HG03575 (cell line): ENCODE measurements at regions not wholly inside any gene's neighbourhood (a gene's known extent, or its start where the extent isn't known, plus 50 kb on each side); places are given as distances from the start of the nearest gene placed in this dataset.

Experiments used
- ATAC-seq: cut with Tn5 transposase; IDR thresholded peaks from one replicate; pipeline ENCODE4 v1.9.1; 2021; ENCODE audit not compliant: unreplicated experiment, insufficient number of reproducible peaks, low FRiP score; ENCODE audit errors: extremely low read depth

GRCh38 chr14:71646518-71646917 lies 285.7 kb upstream of the RGS6 start:
- ATAC-seq: no peak

GRCh38 chr14:71647086-71647784 lies 285.0 kb upstream of the RGS6 start:
- ATAC-seq: no peak

- no peak for ATAC-seq
Observed at GRCh38 chr14:71648725-71649124, 283.5 kb upstream of the RGS6 start.

- no peak for ATAC-seq
Observed at GRCh38 chr14:71650187-71650755, 282.0 kb upstream of the RGS6 start.

GRCh38 chr14:71651228-71651627 lies 281.0 kb upstream of the RGS6 start:
- no peak for ATAC-seq

DNA sequence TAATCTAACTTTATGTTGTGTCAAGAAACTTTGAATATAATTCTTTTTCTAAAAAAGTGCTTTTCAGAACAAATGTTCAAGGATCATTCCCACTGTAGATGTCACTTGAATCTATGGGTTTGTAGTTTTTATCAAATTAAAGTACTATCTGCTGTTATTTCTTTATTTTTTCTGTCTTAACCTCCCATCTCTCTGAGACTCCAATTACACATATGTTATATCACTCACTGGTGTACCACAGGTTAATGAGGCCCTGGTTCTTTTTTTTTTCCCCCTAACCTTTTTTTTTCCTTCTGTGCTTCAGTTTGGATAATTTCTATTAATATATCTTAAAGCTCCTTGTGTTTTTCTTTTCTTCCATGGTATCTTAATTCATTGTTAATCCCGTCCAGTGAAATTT lies 279.9 kb upstream of the RGS6 start:
- ATAC-seq: no peak

- ATAC-seq: no peak
Observed at GRCh38 chr14:71654810-71655209, 277.4 kb upstream of the RGS6 start.

GRCh38 chr14:71658261-71658860 lies 273.9 kb upstream of the RGS6 start:
- ATAC-seq: no peak

DNA sequence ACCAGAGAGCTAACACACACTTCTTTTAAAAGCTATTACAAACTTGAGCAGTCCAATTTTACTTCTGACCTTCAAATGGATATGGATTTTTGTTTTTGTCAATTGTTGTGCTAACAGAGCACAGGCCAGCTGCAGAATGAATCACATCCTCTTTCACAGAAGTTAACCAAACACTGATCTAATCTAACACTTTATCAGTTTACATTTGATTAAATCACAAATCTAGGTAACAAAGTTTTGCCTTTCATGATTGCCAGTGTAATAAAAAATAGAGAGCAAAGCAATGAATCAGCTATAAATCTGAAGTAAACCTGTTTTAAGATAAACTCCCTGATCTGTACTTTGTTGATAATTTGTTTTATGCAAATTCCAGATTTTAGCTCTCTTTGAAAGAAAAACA lies 273.1 kb upstream of the RGS6 start:
- no peak for ATAC-seq

GRCh38 chr14:71661441-71661840 lies 270.8 kb upstream of the RGS6 start:
- no peak for ATAC-seq

GRCh38 chr14:71662291-71662790 lies 269.9 kb upstream of the RGS6 start:
- no peak for ATAC-seq

GRCh38 chr14:71665157-71665556 lies 267.1 kb upstream of the RGS6 start:
- no peak for ATAC-seq

GRCh38 chr14:71665781-71666180 lies 266.4 kb upstream of the RGS6 start:
- no peak for ATAC-seq

DNA sequence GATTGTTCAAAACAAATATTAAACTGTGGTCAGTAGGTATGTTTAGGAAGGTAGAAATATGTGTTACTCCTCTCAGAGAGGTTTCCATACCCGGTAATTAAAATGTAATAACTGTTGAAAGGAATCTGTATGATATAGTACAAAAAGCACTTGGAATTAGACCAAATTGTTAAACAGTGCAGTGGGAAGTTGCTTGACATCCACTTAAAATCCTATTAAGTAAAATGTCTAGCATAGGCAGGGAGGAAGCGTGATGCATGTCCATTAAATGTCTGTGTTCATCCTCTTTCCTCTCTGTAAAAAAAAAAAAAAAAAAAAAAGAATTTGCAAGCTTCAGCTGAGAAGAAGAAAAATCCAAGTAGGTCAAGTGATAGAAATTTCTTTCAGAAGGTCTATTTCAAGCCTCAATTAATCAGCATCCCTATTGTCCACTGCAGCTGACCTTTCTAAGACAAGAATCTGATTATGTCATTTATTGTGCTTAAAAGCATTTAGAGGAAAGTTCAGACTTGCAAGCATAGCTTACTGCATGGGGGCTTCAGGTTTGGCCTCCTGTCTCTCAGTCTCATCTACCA lies 265.6 kb upstream of the RGS6 start:
- no peak for ATAC-seq

DNA sequence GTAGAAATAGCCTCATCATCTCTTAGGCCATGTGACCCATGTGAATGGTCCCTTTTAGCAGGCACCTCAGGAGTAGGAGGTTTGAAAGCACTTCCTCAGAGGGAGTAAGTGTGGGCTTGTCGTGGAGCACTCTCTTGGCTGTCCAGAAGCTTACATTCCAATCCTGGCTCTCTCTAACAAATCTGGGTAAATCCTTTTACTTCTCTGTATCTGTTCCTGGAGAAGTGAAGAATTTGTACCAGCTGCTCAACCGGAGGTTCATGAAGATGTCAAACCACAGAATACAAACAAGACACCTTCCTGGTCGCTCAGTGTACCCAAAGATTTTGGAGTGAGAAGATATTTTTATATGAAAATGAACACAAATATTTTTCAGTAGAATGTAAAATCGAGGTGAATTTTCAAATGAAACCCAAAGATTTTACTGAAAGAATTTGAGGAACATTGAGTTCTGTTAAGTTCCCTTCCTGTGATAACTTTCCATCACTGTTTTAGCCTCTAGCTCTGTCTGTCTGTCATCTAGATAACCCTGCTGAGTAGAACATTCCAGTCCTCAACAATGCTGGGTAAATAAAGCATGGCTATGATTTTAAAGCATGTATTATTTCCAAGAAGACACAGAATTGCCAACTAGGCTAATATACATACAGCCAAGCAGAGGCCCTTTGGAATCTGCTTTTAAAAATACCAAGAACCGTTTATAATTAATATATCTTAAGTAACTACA lies 263.9 kb upstream of the RGS6 start:
- ATAC-seq: no peak

DNA sequence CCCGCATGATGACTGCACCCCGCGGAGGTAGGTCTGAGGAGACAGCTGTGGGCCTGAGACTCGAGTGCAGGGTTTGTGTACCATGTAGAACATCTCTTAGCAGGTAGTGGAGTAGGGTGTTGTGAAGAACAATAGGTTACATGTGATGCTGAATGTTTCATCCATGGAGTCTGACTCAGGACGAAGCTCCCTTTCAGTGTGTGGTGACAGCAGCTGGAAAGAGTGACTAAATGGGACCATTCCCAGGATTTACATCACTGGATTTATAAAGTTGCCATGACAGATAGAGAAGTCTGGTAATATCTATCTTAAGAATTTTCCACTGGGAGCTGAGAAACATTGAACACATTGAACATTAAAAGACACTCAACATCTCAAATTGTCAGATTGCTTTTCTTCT lies 259.6 kb upstream of the RGS6 start:
- no peak for ATAC-seq

DNA sequence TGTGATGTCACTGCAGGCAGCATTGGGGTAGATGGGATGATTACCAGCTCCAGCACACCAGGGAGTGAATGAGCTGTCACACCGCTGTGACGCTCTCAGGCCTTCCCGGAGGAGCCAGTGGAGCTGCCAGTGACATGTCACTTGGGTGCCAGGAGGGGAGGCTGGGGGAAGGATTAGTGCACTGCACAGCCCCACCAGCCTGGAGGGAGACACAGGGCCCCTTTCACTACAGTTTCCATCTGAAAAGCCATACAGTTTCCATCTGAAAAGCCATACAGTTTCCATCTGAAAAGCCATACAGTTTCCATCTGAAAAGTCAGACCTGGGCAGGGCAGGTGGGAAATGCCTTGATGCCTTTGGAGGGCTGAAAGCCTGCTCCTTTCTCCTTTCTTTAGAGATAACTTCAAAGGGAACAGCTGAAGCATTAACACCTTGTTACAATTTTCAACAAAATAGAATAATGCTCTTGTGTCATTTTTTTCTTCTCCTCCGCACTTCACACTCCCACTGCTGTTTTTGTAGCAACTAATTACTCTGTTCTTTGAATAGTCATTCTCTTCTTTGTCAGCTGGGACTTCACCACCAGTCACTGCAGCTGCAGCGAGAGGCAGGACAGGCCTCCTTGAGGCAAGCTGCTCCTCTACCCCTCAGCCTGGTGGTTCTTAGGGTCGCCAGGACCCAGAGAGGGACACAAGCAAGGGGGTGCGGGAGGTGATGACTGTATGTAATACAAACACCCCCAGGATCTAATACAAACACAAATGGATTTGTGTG lies 256.9 kb upstream of the RGS6 start:
- ATAC-seq: no peak

GRCh38 chr14:71675900-71676287 lies 256.3 kb upstream of the RGS6 start:
- ATAC-seq: no peak
